GM12878 (cell line): ENCODE measurements at regions not wholly inside any gene's neighbourhood (a gene's known extent, or its start where the extent isn't known, plus 50 kb on each side); places are given as distances from the start of the nearest gene placed in this dataset.

ENCODE experiments used
- CBX5 ChIP-seq: sonication (generic); IDR thresholded peaks from 2 replicates; pipeline ENCODE4 v1.6.1; 2016; ENCODE audit warnings: low read depth, moderate library complexity, mild to moderate bottlenecking, inconsistent platforms
- CHD2 ChIP-seq: IDR thresholded peaks from 2 replicates; pipeline ENCODE4 v1.6.1; 2011; ENCODE audit warnings: low read depth, low read length, improper control_type of control experiment, borderline replicate concordance
- NFXL1 ChIP-seq: fragments of 450-650 bp; IDR thresholded peaks from 2 replicates; pipeline ENCODE4 v1.6.1; 2017; ENCODE audit warnings: antibody characterized with exemption, mild to moderate bottlenecking, borderline replicate concordance
- POLR2A ChIP-seq: IDR thresholded peaks from 2 replicates; pipeline ENCODE4 v1.6.1; 2011; ENCODE audit warnings: low read depth, mild to moderate bottlenecking, low read length
- POLR2AphosphoS5 ChIP-seq: IDR thresholded peaks from 2 replicates; pipeline ENCODE4 v1.6.1; 2011; ENCODE audit warnings: mild to moderate bottlenecking, low read length, inconsistent platforms
- RAD21 ChIP-seq: IDR thresholded peaks from 2 replicates; pipeline ENCODE4 v1.6.1; 2011; ENCODE audit warnings: mild to moderate bottlenecking, low read depth, low read length, moderate library complexity; ENCODE audit not compliant: insufficient read depth
- RB1 ChIP-seq: fragments of 450-650 bp; formaldehyde crosslinking; IDR thresholded peaks from 2 replicates; pipeline ENCODE4 v1.6.1; 2017; ENCODE audit warnings: mild to moderate bottlenecking, borderline replicate concordance
- REST ChIP-seq: IDR thresholded peaks from 2 replicates; pipeline ENCODE4 v1.6.1; 2012; ENCODE audit warnings: mild to moderate bottlenecking, low read depth, low read length
- SPI1 ChIP-seq: IDR thresholded peaks from 2 replicates; pipeline ENCODE4 v1.6.1; 2011; ENCODE audit warnings: low read depth, mild to moderate bottlenecking, low read length, moderate library complexity, borderline replicate concordance; ENCODE audit not compliant: insufficient read depth
- USF2 ChIP-seq: IDR thresholded peaks from 2 replicates; pipeline ENCODE4 v1.6.1; 2011; ENCODE audit warnings: low read depth, low read length, improper control_type of control experiment, borderline replicate concordance
- YY1 ChIP-seq: IDR thresholded peaks from 2 replicates; pipeline ENCODE4 v1.6.1; 2011; ENCODE audit warnings: low read depth, mild to moderate bottlenecking, low read length

DNA sequence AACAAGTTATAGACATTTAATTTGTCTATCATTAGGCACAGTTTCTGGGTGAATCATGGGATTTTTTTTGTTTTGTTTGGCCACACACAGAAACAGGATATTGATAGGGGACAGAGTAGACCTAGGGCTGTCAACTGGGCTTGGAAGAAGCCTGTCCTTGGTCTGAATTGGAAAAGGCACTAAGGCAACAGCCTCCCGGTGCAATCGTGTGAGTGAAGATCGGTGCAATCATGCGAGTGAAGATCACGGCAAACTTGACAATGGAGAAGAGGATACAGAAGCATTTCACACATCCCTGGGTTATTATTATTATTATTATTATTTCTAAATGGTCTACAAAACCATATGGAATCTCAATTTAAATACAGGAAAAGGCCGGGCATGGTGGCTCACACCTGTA, 94.5 kb downstream of the ACKR3 start:
- TF ChIP-seq POLR2A (no peak), USF2 (no peak), REST (no peak), POLR2AphosphoS5 (no peak), SPI1 (no peak), CHD2 (no peak), RAD21 (no peak), CBX5 (no peak), YY1 (no peak), NFXL1 (no peak), RB1 (no peak)
